GM12878 (cell line): ENCODE measurements at regions not wholly inside any gene's neighbourhood (a gene's known extent, or its start where the extent isn't known, plus 50 kb on each side); places are given as distances from the start of the nearest gene placed in this dataset.

Experiments used
- ATAC-seq: fragments of 200-7000 bp; cut with Tn5 transposase; 3 replicates; pipeline ENCODE4 v1.9.1; 2020; ENCODE audit warnings: mild to moderate bottlenecking, moderate library complexity
- BruUV-seq: library from RNA; stranded (reverse); fragments of 400-500 nt; replicated peaks from 2 replicates; lab custom pipeline; 2021; lab: Mats Ljungman, UMichigan
- CTCF ChIA-PET: fragments of 300-600 bp; sonication (Branson Sonifier 250); formaldehyde crosslinking; extraction: SDS; loops from one replicate; lab custom pipeline; 2021; ENCODE audit warnings: inconsistent platforms; lab: Yijun Ruan, JAX
- POLR2A ChIA-PET: fragments of 350-600 bp; formaldehyde crosslinking; extraction: SDS; loops from one replicate; lab custom pipeline; 2021; ENCODE audit warnings: inconsistent platforms; lab: Charles Lee
- RAD21 ChIA-PET: fragments of 300-600 bp; sonication (Branson Sonifier 250); formaldehyde crosslinking; loops from one replicate; lab custom pipeline; 2023; ENCODE audit warnings: antibody characterized with exemption; ENCODE audit not compliant: unreplicated experiment; lab: Charles Lee
- SMC1A ChIA-PET: fragments of 300-600 bp; sonication (Branson Sonifier 250); formaldehyde crosslinking; loops from one replicate; lab custom pipeline; 2023; ENCODE audit not compliant: unreplicated experiment, uncharacterized antibody; lab: Charles Lee
- DNase-seq: peaks from one replicate; pipeline ENCODE4 v3.0.0-alpha.2; 2011; ENCODE audit warnings: low read depth, low spot score
- FAIRE-seq: peaks from 3 replicates; lab custom pipeline; 2011; peaks lifted over from hg19 to GRCh38; lab: Jason Lieb, UNC
- H2AFZ ChIP-seq: 2 replicates; pipeline ENCODE4 v1.6.0; 2011; ENCODE audit warnings: low read depth, low read length, control low read depth; ENCODE audit not compliant: control insufficient read depth
- H3K27ac ChIP-seq: 2 replicates; pipeline ENCODE4 v1.5.1; 2011; ENCODE audit warnings: control low read depth; ENCODE audit not compliant: control insufficient read depth, insufficient read depth
- H3K27me3 ChIP-seq, 2 experiments: replicated peaks in 1 of 2; 2 replicates each; pipeline versions ENCODE4 v1.6.0 to v1.6.1; 2011; ENCODE audit warnings: low read length in 1 of 2; ENCODE audit not compliant: control insufficient read depth in 2 of 2, insufficient read depth in 2 of 2
- H3K36me3 ChIP-seq, 2 experiments: 2 replicates each; pipeline ENCODE4 v1.5.1; 2011; ENCODE audit warnings: low read length in 1 of 2; ENCODE audit not compliant: control insufficient read depth in 2 of 2, insufficient read depth in 2 of 2
- H3K4me1 ChIP-seq: 2 replicates; pipeline ENCODE4 v1.6.1; 2011; ENCODE audit warnings: mild to moderate bottlenecking, low read length, moderate library complexity, mixed read lengths; ENCODE audit not compliant: control insufficient read depth, insufficient read depth
- H3K4me2 ChIP-seq: 2 replicates; pipeline ENCODE4 v1.6.0; 2011; ENCODE audit warnings: control low read depth; ENCODE audit not compliant: control insufficient read depth, insufficient read depth
- H3K4me3 ChIP-seq: fragments of 200-600 bp; sonication (generic); 2 replicates; pipeline ENCODE4 v1.5.1; 2016
- H3K79me2 ChIP-seq: 2 replicates; pipeline ENCODE4 v1.6.0; 2011; ENCODE audit warnings: low read length; ENCODE audit not compliant: control insufficient read depth, insufficient read depth
- H3K9ac ChIP-seq: 2 replicates; pipeline ENCODE4 v1.8.0; 2011; ENCODE audit warnings: low read length, control low read depth, mixed read lengths; ENCODE audit not compliant: control insufficient read depth, insufficient read depth
- H3K9me3 ChIP-seq: replicated peaks from 3 replicates; pipeline ENCODE4 v1.5.1; 2011; ENCODE audit warnings: mild to moderate bottlenecking, low read length; ENCODE audit not compliant: control insufficient read depth, insufficient read depth
- H4K20me1 ChIP-seq: 2 replicates; pipeline ENCODE4 v1.6.0; 2011; ENCODE audit not compliant: control insufficient read depth, insufficient read depth
- ETV6 ChIP-seq, 2 experiments: fragments of 450-650 bp in 1 of 2; IDR thresholded peaks in 1 of 2; conservative IDR thresholded peaks in 1 of 2; 2 replicates each; pipeline ENCODE4 v1.6.1; 2014; ENCODE audit warnings: antibody characterized with exemption in 1 of 2, borderline replicate concordance in 1 of 2, low read depth in 1 of 2, mild to moderate bottlenecking in 1 of 2, moderate library complexity in 1 of 2
- HCFC1 ChIP-seq: fragments of 150-350 bp; IDR thresholded peaks from 2 replicates; pipeline ENCODE4 v1.6.1; 2014; ENCODE audit warnings: low read length
- JUNB ChIP-seq: IDR thresholded peaks from 2 replicates; pipeline ENCODE4 v1.6.1; 2016; ENCODE audit warnings: antibody characterized with exemption, mild to moderate bottlenecking
- MXI1 ChIP-seq: fragments of 150-350 bp; IDR thresholded peaks from 2 replicates; pipeline ENCODE4 v1.6.1; 2011; ENCODE audit warnings: low read depth, mild to moderate bottlenecking, inconsistent platforms, low read length, improper control_type of control experiment
- NR2F1 ChIP-seq: fragments of 450-650 bp; conservative IDR thresholded peaks from 2 replicates; pipeline ENCODE4 v1.6.1; 2017; ENCODE audit warnings: mild to moderate bottlenecking
- NRF1 ChIP-seq: conservative IDR thresholded peaks from 2 replicates; pipeline ENCODE4 v1.6.1; 2011; ENCODE audit warnings: mild to moderate bottlenecking, low read depth, low read length, improper control_type of control experiment
- PAX5 ChIP-seq: IDR thresholded peaks from 2 replicates; pipeline ENCODE4 v1.6.1; 2011; ENCODE audit warnings: low read depth, low read length, borderline replicate concordance
- PML ChIP-seq: IDR thresholded peaks from 2 replicates; pipeline ENCODE4 v1.6.1; 2012; ENCODE audit warnings: low read length, inconsistent platforms
- POLR2AphosphoS2 ChIP-seq: IDR thresholded peaks from 2 replicates; pipeline ENCODE4 v1.6.1; 2011; ENCODE audit warnings: low read depth, mild to moderate bottlenecking, low read length, improper control_type of control experiment, moderate library complexity
- SMAD5 ChIP-seq: IDR thresholded peaks from 2 replicates; pipeline ENCODE4 v1.6.1; 2016; ENCODE audit warnings: antibody characterized with exemption, low read depth
- TBL1XR1 ChIP-seq: IDR thresholded peaks from 2 replicates; pipeline ENCODE4 v1.6.1; 2012; ENCODE audit warnings: low read depth, low read length, improper control_type of control experiment
- TCF12 ChIP-seq: IDR thresholded peaks from 2 replicates; pipeline ENCODE4 v1.6.1; 2011; ENCODE audit warnings: low read depth, mild to moderate bottlenecking, low read length
- ZBTB33 ChIP-seq: fragments of 450-650 bp; IDR thresholded peaks from 2 replicates; pipeline ENCODE4 v1.6.1; 2017; ENCODE audit warnings: mild to moderate bottlenecking
- ZZZ3 ChIP-seq: IDR thresholded peaks from 2 replicates; pipeline ENCODE4 v1.6.1; 2011; ENCODE audit warnings: low read depth; ENCODE audit not compliant: control insufficient read depth, insufficient read length
- WGBS: methylation state at CpG from one replicate; pipeline ENCODE4 v1.1.6; 2016; ENCODE audit warnings: low lambda C conversion rate; ENCODE audit not compliant: insufficient replicate concordance, insufficient coverage; ENCODE audit errors: missing lambda C conversion rate; 5-methylcytosine and 5-hydroxymethylcytosine counted together
- in situ Hi-C: fragments of 300-500 bp; cut with MboI; formaldehyde crosslinking; loops from 9 replicates; pipeline ENCODE4 v1.14.3; 2018; ENCODE audit warnings: mixed read lengths
- intact Hi-C: fragments of 100-400 bp; cut with micrococcal nuclease; formaldehyde crosslinking; loops from one replicate; pipeline ENCODE4 v1.14.2; 2022; ENCODE audit not compliant: unreplicated experiment
- TF ChIP-seq, protein P1 (sequence below): fragments of 450-650 bp; IDR thresholded peaks from 2 replicates; pipeline ENCODE4 v1.6.1; 2017; ENCODE audit warnings: mild to moderate bottlenecking, moderate library complexity
- TF ChIP-seq, protein P2 (sequence below): fragments of 450-650 bp; formaldehyde crosslinking; IDR thresholded peaks from 2 replicates; pipeline ENCODE4 v1.5.0; 2022; ENCODE audit warnings: mild to moderate bottlenecking, missing genetic modification characterization

- no peak for TF ChIP-seq ZZZ3
- TF ChIP-seq TCF12: no peak
- TF ChIP-seq TBL1XR1: 0 out of 2 replicates have a peak, but pooled peaks have one; percentile 35
- TF ChIP-seq NR2F1: peak; percentile 63
- TF ChIP-seq ETV6 (conservative IDR thresholded peaks at IDR 0.05 in 1 of 2, IDR thresholded peaks at IDR 0.05 in 1 of 2; ENCODE audit: borderline replicate concordance in 1 of 2, low read depth in 1 of 2): 0 out of 4 replicates have a peak, but pooled peaks of 1 of the 2 experiments have one; percentile 21
- TF ChIP-seq PAX5: peak; percentile 22; the same call in 1 of the 2 replicates
- TF ChIP-seq JUNB: peak; percentile 66
- TF ChIP-seq, all 136 proteins: peak for 25
Observed at GRCh38 chr12:115322275-115322674, 638.3 kb upstream of the TBX3 start (continued).

DNA sequence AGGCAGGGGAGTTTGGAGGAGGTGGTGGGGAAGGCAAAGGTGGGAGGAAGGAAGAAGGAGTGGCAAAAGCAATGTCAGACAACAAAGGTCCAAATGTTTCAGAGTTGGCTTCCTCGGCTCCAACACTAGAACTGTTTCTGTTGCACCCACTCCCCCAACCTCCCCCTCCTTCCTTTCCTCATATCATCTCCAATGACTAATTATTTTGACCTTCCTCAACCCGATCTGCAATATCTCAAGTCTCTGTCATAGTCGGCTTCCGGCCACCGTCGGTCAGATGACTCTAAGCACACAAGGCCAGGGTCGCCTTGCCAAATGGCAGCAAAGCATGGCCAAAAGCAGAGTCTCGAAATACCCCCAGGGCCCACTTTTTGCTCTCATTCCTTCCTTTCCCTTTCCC, 637.0 kb upstream of the TBX3 start:
- intact Hi-C loops: no loop called here
- Histone ChIP-seq H3K79me2 (no peaks in the 10 kb centered on the region), H3K4me1 (peaks cover 11% of the 10 kb centered on the region), H3K9me3 (no peaks in the 10 kb centered on the region), H3K36me3 (no peaks in the 10 kb centered on the region), H3K27ac (no peak overlapping the region), H3K4me2 (no peak overlapping the region), H3K9ac (no peak overlapping the region), H3K4me3 (no peak overlapping the region), H3K27me3 (no peaks in the 10 kb centered on the region), H4K20me1 (no peaks in the 10 kb centered on the region), H2AFZ (no peak overlapping the region)
- FAIRE-seq (no peak), DNase-seq (no peak), ATAC-seq (no peak)
- RAD21 ChIA-PET: no interaction called here
- no TSS peak for BruUV-seq
- SMC1A ChIA-PET: no interaction called here
- CTCF ChIA-PET: no interaction called here
- in situ Hi-C loops: no loop called here
- POLR2A ChIA-PET: no interaction called here
- 53% methylated on average over 8 of the region's 8 CpGs for WGBS
- TF ChIP-seq PML: no peak
- no peak for TF ChIP-seq POLR2AphosphoS2
- TF ChIP-seq, protein P1, sequence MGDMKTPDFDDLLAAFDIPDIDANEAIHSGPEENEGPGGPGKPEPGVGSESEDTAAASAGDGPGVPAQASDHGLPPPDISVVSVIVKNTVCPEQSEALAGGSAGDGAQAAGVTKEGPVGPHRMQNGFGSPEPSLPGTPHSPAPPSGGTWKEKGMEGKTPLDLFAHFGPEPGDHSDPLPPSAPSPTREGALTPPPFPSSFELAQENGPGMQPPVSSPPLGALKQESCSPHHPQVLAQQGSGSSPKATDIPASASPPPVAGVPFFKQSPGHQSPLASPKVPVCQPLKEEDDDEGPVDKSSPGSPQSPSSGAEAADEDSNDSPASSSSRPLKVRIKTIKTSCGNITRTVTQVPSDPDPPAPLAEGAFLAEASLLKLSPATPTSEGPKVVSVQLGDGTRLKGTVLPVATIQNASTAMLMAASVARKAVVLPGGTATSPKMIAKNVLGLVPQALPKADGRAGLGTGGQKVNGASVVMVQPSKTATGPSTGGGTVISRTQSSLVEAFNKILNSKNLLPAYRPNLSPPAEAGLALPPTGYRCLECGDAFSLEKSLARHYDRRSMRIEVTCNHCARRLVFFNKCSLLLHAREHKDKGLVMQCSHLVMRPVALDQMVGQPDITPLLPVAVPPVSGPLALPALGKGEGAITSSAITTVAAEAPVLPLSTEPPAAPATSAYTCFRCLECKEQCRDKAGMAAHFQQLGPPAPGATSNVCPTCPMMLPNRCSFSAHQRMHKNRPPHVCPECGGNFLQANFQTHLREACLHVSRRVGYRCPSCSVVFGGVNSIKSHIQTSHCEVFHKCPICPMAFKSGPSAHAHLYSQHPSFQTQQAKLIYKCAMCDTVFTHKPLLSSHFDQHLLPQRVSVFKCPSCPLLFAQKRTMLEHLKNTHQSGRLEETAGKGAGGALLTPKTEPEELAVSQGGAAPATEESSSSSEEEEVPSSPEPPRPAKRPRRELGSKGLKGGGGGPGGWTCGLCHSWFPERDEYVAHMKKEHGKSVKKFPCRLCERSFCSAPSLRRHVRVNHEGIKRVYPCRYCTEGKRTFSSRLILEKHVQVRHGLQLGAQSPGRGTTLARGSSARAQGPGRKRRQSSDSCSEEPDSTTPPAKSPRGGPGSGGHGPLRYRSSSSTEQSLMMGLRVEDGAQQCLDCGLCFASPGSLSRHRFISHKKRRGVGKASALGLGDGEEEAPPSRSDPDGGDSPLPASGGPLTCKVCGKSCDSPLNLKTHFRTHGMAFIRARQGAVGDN: no peak
- TF ChIP-seq ZBTB33: no peak
- no peak for TF ChIP-seq MXI1
- TF ChIP-seq, protein P2, sequence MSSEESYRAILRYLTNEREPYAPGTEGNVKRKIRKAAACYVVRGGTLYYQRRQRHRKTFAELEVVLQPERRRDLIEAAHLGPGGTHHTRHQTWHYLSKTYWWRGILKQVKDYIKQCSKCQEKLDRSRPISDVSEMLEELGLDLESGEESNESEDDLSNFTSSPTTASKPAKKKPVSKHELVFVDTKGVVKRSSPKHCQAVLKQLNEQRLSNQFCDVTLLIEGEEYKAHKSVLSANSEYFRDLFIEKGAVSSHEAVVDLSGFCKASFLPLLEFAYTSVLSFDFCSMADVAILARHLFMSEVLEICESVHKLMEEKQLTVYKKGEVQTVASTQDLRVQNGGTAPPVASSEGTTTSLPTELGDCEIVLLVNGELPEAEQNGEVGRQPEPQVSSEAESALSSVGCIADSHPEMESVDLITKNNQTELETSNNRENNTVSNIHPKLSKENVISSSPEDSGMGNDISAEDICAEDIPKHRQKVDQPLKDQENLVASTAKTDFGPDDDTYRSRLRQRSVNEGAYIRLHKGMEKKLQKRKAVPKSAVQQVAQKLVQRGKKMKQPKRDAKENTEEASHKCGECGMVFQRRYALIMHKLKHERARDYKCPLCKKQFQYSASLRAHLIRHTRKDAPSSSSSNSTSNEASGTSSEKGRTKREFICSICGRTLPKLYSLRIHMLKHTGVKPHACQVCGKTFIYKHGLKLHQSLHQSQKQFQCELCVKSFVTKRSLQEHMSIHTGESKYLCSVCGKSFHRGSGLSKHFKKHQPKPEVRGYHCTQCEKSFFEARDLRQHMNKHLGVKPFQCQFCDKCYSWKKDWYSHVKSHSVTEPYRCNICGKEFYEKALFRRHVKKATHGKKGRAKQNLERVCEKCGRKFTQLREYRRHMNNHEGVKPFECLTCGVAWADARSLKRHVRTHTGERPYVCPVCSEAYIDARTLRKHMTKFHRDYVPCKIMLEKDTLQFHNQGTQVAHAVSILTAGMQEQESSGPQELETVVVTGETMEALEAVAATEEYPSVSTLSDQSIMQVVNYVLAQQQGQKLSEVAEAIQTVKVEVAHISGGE (CRISPR knock-in tag): no peak
- no peak for TF ChIP-seq HCFC1
- TF ChIP-seq NRF1: no peak
- TF ChIP-seq SMAD5: no peak
